ENCODE measurements at regions not wholly inside any gene's neighbourhood (a gene's known extent, or its start where the extent isn't known, plus 50 kb on each side); places are given as distances from the start of the nearest gene placed in this dataset.
"Not testable (repeated sequence)": the region's sequence is repeated elsewhere in the genome, so short reads cannot be mapped to it uniquely, and the experiment has no call there.

GRCh38 chr1:104331763-104332162, 582.1 kb downstream of the AMY1C start:
- no peak for DNase-seq (ENCODE audit: low read depth)
- TF ChIP-seq CTCF (conservative IDR thresholded peaks at IDR 0.05; ENCODE audit: low read depth, low read length) = no peak
- no peak overlapping the region for H3K4me3 ChIP-seq (ENCODE audit: low read depth, low read length)

DNA sequence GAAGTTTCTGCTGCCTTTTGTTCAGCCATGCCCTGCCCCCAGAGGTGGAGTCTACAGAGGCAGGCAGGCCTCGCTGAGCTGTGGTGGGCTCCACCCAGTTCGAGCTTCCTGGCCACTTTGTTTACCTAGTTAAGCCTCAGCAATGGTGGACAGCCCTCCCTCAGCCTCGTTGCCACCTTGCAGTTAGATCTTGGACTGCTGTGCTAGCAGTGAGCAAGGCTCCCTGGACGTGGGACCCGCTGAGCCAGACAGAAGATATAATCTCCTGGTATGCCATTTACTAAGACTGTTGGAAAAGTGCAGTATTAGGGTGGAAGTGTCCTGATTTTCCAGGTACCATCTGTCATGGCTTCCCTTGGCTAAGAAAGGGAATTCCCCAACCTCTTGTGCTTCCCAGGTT, 588.2 kb downstream of the AMY1C start:
- DNase-seq (ENCODE audit: low read depth) = not testable (repeated sequence)

GRCh38 chr1:104341944-104342343, 592.2 kb downstream of the AMY1C start:
- no peak for TF ChIP-seq CTCF (conservative IDR thresholded peaks at IDR 0.05; ENCODE audit: low read depth, low read length)
- DNase-seq (ENCODE audit: low read depth) = no peak
- H3K4me3 ChIP-seq (ENCODE audit: low read depth, low read length) = no peak overlapping the region

More for the DNA sequence above, 588.2 kb downstream of the AMY1C start:
- not testable (repeated sequence) for H3K4me3 ChIP-seq (ENCODE audit: low read depth, low read length)

DNA sequence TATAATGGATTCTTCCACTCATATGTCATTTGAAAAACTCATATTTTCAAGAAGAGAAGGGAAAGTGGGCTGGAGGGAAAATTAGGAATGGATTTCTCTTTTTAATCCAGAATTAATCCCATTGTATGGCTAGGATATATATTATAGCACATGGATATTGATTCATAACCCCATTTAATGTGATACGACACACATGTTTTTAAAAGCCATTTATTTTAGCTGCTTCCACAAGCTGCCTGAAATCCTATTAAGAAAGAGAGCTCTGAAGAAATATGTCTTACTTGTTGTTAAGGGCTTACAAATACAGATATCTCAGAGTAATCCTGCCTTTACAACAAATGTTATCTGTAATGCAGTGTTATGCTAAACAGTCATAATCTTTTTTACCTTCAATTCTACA, 598.6 kb downstream of the AMY1C start:
- TF ChIP-seq CTCF (conservative IDR thresholded peaks at IDR 0.05; ENCODE audit: low read depth, low read length) = no peak
- H3K4me3 ChIP-seq (ENCODE audit: low read depth, low read length) = no peak overlapping the region
- DNase-seq (ENCODE audit: low read depth) = no peak

DNA sequence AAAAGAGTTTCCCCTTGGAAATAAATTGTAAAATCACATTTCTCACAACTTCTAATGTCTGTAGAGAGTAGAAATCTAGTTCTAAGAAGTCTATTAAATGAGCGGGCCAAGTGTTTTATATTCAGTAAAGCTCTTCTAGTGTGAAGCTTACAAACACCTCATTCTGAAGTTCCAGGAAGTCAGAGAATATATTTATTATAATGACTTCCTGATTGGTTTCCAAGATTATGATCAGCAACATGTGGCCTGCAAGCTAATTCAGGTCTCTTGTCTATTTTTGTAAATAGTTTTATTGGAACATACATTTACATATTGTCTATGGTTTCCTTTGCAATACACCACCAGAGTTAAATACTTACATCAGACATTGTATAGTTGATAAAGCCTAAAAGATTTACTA, 603.9 kb downstream of the AMY1C start:
- no peak overlapping the region for H3K4me3 ChIP-seq (ENCODE audit: low read depth, low read length)
- TF ChIP-seq CTCF (conservative IDR thresholded peaks at IDR 0.05; ENCODE audit: low read depth, low read length) = no peak
- no peak for DNase-seq (ENCODE audit: low read depth)

GRCh38 chr1:104358086-104358485, 608.4 kb downstream of the AMY1C start:
- no peak for DNase-seq (ENCODE audit: low read depth)
- no peak for TF ChIP-seq CTCF (conservative IDR thresholded peaks at IDR 0.05; ENCODE audit: low read depth, low read length)
- no peak overlapping the region for H3K4me3 ChIP-seq (ENCODE audit: low read depth, low read length)

GRCh38 chr1:104358621-104359020, 608.9 kb downstream of the AMY1C start:
- no peak overlapping the region for H3K4me3 ChIP-seq (ENCODE audit: low read depth, low read length)
- no peak for TF ChIP-seq CTCF (conservative IDR thresholded peaks at IDR 0.05; ENCODE audit: low read depth, low read length)
- DNase-seq (ENCODE audit: low read depth) = no peak

DNA sequence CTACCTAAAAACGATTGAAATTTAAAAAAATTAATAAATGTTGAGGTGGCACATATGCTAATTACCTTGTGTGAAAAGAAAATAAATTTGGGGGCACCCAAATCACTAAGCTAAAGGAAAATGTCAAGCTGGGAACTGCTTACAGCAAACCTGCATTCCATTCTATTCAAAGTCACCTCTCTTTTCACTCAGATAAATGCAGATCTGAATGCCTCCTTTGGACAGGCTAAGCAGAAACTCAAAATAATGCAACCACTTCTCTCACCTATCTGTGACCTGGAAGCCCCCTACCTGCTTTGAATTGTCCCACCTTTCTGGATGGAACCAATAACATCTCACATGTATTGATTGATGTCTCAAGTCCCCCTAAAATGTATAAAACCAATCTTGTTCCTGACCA, 628.7 kb downstream of the AMY1C start:
- H3K4me3 ChIP-seq (ENCODE audit: low read depth, low read length) = no peak overlapping the region
- no peak for TF ChIP-seq CTCF (conservative IDR thresholded peaks at IDR 0.05; ENCODE audit: low read depth, low read length)
- DNase-seq (ENCODE audit: low read depth) = no peak
